Omental fat pad (tissue), 3 donors: ENCODE measurements at regions not wholly inside any gene's neighbourhood (a gene's known extent, or its start where the extent isn't known, plus 50 kb on each side); places are given as distances from the start of the nearest gene placed in this dataset.
"Not testable (repeated sequence)": the region's sequence is repeated elsewhere in the genome, so short reads cannot be mapped to it uniquely, and the experiment has no call there.

ENCODE experiments used
- ATAC-seq: fragments of 150-250 bp; one replicate; pipeline ENCODE4 v1.9.1; 2016; ENCODE audit warnings: mild to moderate bottlenecking, moderate library complexity; ENCODE audit not compliant: low FRiP score
- DNase-seq: peaks from one replicate; pipeline ENCODE4 v3.0.0-alpha.2; 2019; ENCODE audit warnings: low spot score
- CTCF ChIP-seq, 3 donors: fragments of 450-650 bp; IDR thresholded peaks; one replicate each; pipeline ENCODE4 v1.5.1; 2016 to 2017; ENCODE audit warnings: antibody characterized with exemption in 3 of 3, mild to moderate bottlenecking in 3 of 3, moderate library complexity in 2 of 3

- DNase-seq (no peak), ATAC-seq (no peak)
- no peak for TF ChIP-seq CTCF (IDR thresholded peaks at IDR 0.05)
Observed at GRCh38 chr13:109941951-109942350, 155.6 kb upstream of the IRS2 start.

GRCh38 chr13:109941221-109941620 is 154.8 kb upstream of the IRS2 start:
- no peak for TF ChIP-seq CTCF (IDR thresholded peaks at IDR 0.05)
- ATAC-seq (no peak), DNase-seq (no peak)

DNA sequence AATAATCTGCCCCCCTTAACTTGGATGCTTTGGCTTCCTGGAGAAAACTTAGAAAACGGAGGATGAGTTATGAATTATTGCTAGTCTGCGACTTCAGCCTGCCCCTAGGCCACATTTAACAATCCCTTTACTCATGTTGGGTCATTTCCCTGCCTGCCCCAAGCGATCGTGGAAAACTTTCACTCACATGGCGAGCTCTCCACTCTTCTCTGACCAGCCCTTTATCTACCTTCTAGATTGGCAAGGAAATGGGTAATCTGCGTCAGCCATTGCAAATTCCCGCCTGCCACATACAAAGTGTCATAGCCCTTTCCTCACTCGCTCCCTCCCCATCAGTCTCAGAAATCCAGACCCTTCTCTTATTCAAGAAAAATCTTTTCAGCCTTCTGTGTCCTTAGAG is 154.3 kb upstream of the IRS2 start:
- DNase-seq: no peak
- TF ChIP-seq CTCF (IDR thresholded peaks at IDR 0.05): no peak
- no peak for ATAC-seq

DNA sequence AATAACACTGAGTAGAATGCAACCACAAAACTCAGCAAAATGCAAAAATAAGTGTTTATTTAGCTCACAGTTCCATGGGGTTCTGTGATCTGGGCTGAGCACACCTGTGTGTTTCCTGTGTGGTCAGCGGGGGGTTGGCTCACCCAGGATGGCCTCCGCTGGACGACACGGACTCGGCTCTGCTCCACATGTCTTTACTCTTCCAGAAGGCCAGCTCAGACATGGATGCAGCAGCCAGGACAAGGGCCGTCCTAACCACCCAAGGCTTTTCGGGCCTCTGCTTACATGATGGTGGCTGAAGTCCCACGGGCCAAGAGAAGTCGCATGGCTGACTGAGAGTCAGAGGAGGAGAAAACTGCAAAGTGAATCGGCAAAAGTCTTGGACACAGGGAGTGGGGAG is 153.5 kb upstream of the IRS2 start:
- TF ChIP-seq CTCF (IDR thresholded peaks at IDR 0.05): no peak
- ATAC-seq: no peak

DNA sequence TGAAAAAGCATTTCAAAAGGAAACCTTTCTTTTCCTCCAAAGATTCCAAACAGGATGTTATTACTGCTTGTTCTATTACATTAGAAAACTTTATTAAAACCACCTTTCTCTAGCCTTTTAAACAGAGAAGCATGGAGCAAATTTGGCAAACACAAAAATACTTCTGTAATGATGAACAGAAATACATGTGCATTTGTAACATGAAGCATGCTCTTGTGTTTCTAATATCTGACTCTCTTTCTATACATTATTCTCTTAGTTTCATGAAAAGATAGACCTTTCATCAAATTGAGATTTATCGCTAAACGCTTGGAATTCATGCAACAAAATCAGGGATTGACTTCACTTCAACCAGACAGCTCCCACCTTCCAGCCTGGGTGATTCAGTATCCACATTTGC is 152.8 kb upstream of the IRS2 start:
- ATAC-seq (no peak), DNase-seq (no peak)
- no peak for TF ChIP-seq CTCF (IDR thresholded peaks at IDR 0.05)

More for the DNA sequence above, 153.5 kb upstream of the IRS2 start:
- no peak for DNase-seq

DNA sequence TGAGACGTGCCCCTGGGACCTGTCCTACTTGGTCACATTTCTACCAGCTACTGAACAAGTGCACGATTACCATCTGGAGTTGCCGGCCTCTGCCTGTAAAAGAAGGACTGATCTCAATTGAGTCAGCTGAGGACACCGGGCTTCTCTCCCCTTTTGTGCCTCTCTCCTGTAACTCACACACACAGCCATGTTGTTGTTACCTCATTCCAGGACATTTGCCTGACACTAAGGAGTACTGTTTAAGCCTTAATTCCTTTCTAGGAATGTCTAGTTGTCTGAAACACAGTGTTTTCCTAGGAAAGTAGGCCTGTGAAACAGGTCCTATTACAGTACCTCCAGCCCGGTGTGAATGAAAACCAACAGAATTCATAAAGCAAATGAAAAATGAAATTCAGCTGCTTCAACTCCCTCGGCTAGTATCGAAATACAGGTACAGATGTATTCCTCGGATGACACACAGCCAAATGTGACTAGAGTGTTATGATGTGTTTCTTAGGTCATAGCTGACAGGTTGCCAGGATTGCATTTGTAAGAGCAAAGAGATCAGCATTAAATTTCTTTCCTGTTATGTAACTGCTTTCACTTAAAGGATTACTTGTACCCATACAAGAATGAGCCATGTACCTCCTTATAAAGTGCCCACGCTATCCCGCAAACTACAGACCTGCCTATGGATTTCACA is 152.0 kb upstream of the IRS2 start:
- DNase-seq (no peak), ATAC-seq (no peak)
- TF ChIP-seq CTCF (IDR thresholded peaks at IDR 0.05): no peak

GRCh38 chr13:109934520-109934919 is 148.1 kb upstream of the IRS2 start:
- DNase-seq, ATAC-seq: not testable (repeated sequence)
